GM23338 (cell line): ENCODE measurements at regions not wholly inside any gene's neighbourhood (a gene's known extent, or its start where the extent isn't known, plus 50 kb on each side); places are given as distances from the start of the nearest gene placed in this dataset.

Source experiments
- ATAC-seq: fragments of 200-7000 bp; cut with Tn5 transposase; 3 replicates; pipeline ENCODE4 v1.9.1; 2020
- DNase-seq: peaks from one replicate; pipeline ENCODE4 v3.0.0-alpha.2; 2015; ENCODE audit warnings: low spot score
- H2AFZ ChIP-seq: fragments of 200-600 bp; sonication (generic); 2 replicates; pipeline ENCODE4 v1.8.0; 2016; ENCODE audit warnings: antibody characterized with exemption, mild to moderate bottlenecking, moderate library complexity
- H3F3A ChIP-seq: fragments of 200-600 bp; sonication (generic); replicated peaks from 2 replicates; pipeline ENCODE4 v1.8.0; 2017; ENCODE audit warnings: antibody characterized with exemption, mixed run types, low read depth
- H3K27ac ChIP-seq: fragments of 200-600 bp; sonication (generic); 2 replicates; pipeline ENCODE4 v1.6.1; 2016; ENCODE audit warnings: low read depth
- H3K27me3 ChIP-seq: fragments of 200-600 bp; sonication (generic); 2 replicates; pipeline ENCODE4 v1.8.0; 2016; ENCODE audit warnings: mild to moderate bottlenecking, mixed run types, moderate library complexity; ENCODE audit not compliant: insufficient read depth
- H3K36me3 ChIP-seq: fragments of 200-600 bp; sonication (generic); 2 replicates; pipeline ENCODE4 v1.8.0; 2016; ENCODE audit warnings: mild to moderate bottlenecking; ENCODE audit not compliant: insufficient read depth
- H3K4me1 ChIP-seq: fragments of 200-600 bp; sonication (generic); 2 replicates; pipeline ENCODE4 v1.8.0; 2016; ENCODE audit warnings: mild to moderate bottlenecking, moderate library complexity; ENCODE audit not compliant: insufficient read depth
- H3K4me2 ChIP-seq: fragments of 200-600 bp; sonication (generic); 2 replicates; pipeline ENCODE4 v1.7.1; 2017; ENCODE audit warnings: mixed run types
- H3K4me3 ChIP-seq: fragments of 200-600 bp; sonication (generic); 2 replicates; pipeline ENCODE4 v1.6.1; 2016; ENCODE audit warnings: mixed run types
- H3K79me2 ChIP-seq: fragments of 200-600 bp; sonication (generic); replicated peaks from 2 replicates; pipeline ENCODE4 v1.8.0; 2017; ENCODE audit warnings: mild to moderate bottlenecking; ENCODE audit not compliant: insufficient read depth
- H3K9me2 ChIP-seq: fragments of 200-600 bp; sonication (generic); 2 replicates; pipeline ENCODE4 v1.8.0; 2017; ENCODE audit not compliant: insufficient read depth
- H4K20me1 ChIP-seq: fragments of 200-600 bp; sonication (generic); replicated peaks from 2 replicates; pipeline ENCODE4 v1.8.0; 2017; ENCODE audit warnings: mild to moderate bottlenecking; ENCODE audit not compliant: insufficient read depth
- H3K27ac Mint-ChIP-seq: 2 replicates; pipeline ENCODE4 v1.8.0; 2020; ENCODE audit warnings: inconsistent platforms, mild to moderate bottlenecking, moderate library complexity, mixed read lengths
- H3K27me3 Mint-ChIP-seq: 3 replicates; pipeline ENCODE4 v1.8.0; 2022; ENCODE audit warnings: low read depth, mild to moderate bottlenecking, moderate library complexity, mixed read lengths, inconsistent platforms; ENCODE audit not compliant: insufficient read depth, poor library complexity
- H3K36me3 Mint-ChIP-seq: 3 replicates; pipeline ENCODE4 v1.8.0; 2021; ENCODE audit warnings: low read depth, mild to moderate bottlenecking, inconsistent platforms, moderate library complexity, mixed read lengths
- H3K4me1 Mint-ChIP-seq: 3 replicates; pipeline ENCODE4 v1.8.0; 2020; ENCODE audit warnings: mild to moderate bottlenecking, inconsistent platforms, mixed read lengths
- H3K4me3 Mint-ChIP-seq: 3 replicates; pipeline ENCODE4 v1.8.0; 2021; ENCODE audit warnings: moderate library complexity, mild to moderate bottlenecking, inconsistent platforms, mixed read lengths
- H3K9me3 Mint-ChIP-seq: 3 replicates; pipeline ENCODE4 v1.8.0; 2020; ENCODE audit warnings: moderate library complexity, mild to moderate bottlenecking, inconsistent platforms, mixed read lengths
- EZH2 ChIP-seq: fragments of 200-600 bp; sonication (generic); IDR thresholded peaks from one replicate; pipeline ENCODE4 v1.8.0; 2017; ENCODE audit warnings: antibody characterized with exemption, mild to moderate bottlenecking, low read depth; ENCODE audit not compliant: unreplicated experiment
- EZH2phosphoT487 ChIP-seq: fragments of 200-600 bp; sonication (generic); IDR thresholded peaks from one replicate; pipeline ENCODE4 v1.8.1; 2018; ENCODE audit warnings: antibody characterized with exemption; ENCODE audit not compliant: unreplicated experiment
- POLR2AphosphoS5 ChIP-seq: IDR thresholded peaks from 2 replicates; pipeline ENCODE4 v1.6.1; 2016; ENCODE audit warnings: antibody characterized with exemption, low read depth
- ZNF114 ChIP-seq: fragments of 250-450 bp; sonication (Bioruptor Pico); IDR thresholded peaks from 2 replicates; pipeline ENCODE4 v1.5.0; 2020; ENCODE audit warnings: mild to moderate bottlenecking, moderate library complexity
- ZNF462 ChIP-seq: fragments of 250-450 bp; sonication (Bioruptor Pico); IDR thresholded peaks from 2 replicates; pipeline ENCODE4 v1.5.0; 2020; ENCODE audit warnings: mild to moderate bottlenecking, moderate library complexity
- TF ChIP-seq, protein P1 (sequence below): IDR thresholded peaks from one replicate; pipeline ENCODE4 v1.6.1; 2018; ENCODE audit warnings: antibody characterized with exemption; ENCODE audit not compliant: unreplicated experiment
- TF ChIP-seq, protein P2 (sequence below): IDR thresholded peaks from 2 replicates; pipeline ENCODE4 v1.6.1; 2016; ENCODE audit warnings: antibody characterized with exemption

- TF ChIP-seq ZNF462 (CRISPR knock-in tag), result no peak
Measured at GRCh38 chr18:28432339-28432738, 255.4 kb upstream of the CDH2 start (continued).

DNA sequence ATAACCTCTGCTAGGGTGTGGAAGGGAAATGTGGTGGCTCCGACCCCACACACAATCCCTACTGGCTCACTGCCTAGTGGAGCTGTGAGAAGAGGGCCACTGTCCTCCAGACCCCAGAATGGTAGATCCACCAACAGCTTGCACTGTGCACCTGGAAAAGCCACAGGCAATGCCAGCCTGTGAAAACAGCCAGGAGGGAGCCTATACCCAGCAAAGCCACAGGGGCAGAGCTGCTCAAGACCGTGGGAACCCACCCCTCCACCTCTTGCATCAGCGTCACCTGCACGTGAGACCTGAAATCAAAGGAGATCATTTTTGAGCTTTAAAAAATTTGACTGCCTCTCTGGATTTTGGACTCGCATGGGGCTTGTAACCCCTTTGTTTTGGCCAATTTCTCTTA lies 249.0 kb upstream of the CDH2 start:
- Mint-ChIP-seq H3K27ac (no peak overlapping the region), H3K9me3 (peaks cover 33% of the 10 kb centered on the region), H3K36me3 (peaks cover 20% of the 10 kb centered on the region), H3K27me3 (no peaks in the 10 kb centered on the region), H3K4me3 (no peak overlapping the region), H3K4me1 (no peaks in the 10 kb centered on the region)
- Histone ChIP-seq H3K9me2 (peaks cover 3% of the 10 kb centered on the region; the same call in 1 of the 2 replicates), H3K27ac (no peak overlapping the region), H3F3A (no peaks in the 10 kb centered on the region), H3K4me3 (no peak overlapping the region), H3K79me2 (no peaks in the 10 kb centered on the region), H3K4me2 (no peak overlapping the region), H3K27me3 (no peaks in the 10 kb centered on the region), H2AFZ (no peak overlapping the region), H3K4me1 (no peaks in the 10 kb centered on the region), H3K36me3 (0 out of 2 replicates have a peak, but pooled peaks cover 4% of the 10 kb centered on the region), H4K20me1 (no peaks in the 10 kb centered on the region)
- DNase-seq (no peak), ATAC-seq (no peak)
- TF ChIP-seq EZH2, result no peak
- TF ChIP-seq, protein P1, sequence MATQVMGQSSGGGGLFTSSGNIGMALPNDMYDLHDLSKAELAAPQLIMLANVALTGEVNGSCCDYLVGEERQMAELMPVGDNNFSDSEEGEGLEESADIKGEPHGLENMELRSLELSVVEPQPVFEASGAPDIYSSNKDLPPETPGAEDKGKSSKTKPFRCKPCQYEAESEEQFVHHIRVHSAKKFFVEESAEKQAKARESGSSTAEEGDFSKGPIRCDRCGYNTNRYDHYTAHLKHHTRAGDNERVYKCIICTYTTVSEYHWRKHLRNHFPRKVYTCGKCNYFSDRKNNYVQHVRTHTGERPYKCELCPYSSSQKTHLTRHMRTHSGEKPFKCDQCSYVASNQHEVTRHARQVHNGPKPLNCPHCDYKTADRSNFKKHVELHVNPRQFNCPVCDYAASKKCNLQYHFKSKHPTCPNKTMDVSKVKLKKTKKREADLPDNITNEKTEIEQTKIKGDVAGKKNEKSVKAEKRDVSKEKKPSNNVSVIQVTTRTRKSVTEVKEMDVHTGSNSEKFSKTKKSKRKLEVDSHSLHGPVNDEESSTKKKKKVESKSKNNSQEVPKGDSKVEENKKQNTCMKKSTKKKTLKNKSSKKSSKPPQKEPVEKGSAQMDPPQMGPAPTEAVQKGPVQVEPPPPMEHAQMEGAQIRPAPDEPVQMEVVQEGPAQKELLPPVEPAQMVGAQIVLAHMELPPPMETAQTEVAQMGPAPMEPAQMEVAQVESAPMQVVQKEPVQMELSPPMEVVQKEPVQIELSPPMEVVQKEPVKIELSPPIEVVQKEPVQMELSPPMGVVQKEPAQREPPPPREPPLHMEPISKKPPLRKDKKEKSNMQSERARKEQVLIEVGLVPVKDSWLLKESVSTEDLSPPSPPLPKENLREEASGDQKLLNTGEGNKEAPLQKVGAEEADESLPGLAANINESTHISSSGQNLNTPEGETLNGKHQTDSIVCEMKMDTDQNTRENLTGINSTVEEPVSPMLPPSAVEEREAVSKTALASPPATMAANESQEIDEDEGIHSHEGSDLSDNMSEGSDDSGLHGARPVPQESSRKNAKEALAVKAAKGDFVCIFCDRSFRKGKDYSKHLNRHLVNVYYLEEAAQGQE, result no peak
- no peak for TF ChIP-seq EZH2phosphoT487
- no peak for TF ChIP-seq POLR2AphosphoS5
- no peak for TF ChIP-seq ZNF114 (CRISPR knock-in tag)
- TF ChIP-seq, protein P2, sequence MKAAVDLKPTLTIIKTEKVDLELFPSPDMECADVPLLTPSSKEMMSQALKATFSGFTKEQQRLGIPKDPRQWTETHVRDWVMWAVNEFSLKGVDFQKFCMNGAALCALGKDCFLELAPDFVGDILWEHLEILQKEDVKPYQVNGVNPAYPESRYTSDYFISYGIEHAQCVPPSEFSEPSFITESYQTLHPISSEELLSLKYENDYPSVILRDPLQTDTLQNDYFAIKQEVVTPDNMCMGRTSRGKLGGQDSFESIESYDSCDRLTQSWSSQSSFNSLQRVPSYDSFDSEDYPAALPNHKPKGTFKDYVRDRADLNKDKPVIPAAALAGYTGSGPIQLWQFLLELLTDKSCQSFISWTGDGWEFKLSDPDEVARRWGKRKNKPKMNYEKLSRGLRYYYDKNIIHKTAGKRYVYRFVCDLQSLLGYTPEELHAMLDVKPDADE, result no peak
